ENCODE measurements at regions not wholly inside any gene's neighbourhood (a gene's known extent, or its start where the extent isn't known, plus 50 kb on each side); places are given as distances from the start of the nearest gene placed in this dataset.

DNA sequence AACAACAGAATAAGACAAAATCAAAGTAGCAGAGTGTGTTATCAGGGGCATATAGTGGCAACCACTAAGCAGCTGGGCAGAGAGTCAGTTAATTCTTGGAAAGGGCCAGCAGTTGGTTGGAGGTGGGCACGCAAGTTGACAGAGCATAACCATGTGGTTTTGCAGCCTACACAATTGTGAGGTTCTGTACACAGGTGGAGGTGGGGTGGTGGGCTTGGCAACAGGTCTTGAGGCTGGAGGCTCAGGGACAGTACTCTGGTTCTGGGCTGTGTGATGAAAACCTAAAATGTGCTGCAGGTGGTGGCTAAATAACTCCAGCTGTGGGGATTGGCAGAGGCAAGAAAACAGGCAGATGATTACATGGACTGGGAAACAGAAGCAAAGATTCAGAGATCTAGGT, 1112.7 kb downstream of the PDHA2 start:
- TF ChIP-seq, protein P1, sequence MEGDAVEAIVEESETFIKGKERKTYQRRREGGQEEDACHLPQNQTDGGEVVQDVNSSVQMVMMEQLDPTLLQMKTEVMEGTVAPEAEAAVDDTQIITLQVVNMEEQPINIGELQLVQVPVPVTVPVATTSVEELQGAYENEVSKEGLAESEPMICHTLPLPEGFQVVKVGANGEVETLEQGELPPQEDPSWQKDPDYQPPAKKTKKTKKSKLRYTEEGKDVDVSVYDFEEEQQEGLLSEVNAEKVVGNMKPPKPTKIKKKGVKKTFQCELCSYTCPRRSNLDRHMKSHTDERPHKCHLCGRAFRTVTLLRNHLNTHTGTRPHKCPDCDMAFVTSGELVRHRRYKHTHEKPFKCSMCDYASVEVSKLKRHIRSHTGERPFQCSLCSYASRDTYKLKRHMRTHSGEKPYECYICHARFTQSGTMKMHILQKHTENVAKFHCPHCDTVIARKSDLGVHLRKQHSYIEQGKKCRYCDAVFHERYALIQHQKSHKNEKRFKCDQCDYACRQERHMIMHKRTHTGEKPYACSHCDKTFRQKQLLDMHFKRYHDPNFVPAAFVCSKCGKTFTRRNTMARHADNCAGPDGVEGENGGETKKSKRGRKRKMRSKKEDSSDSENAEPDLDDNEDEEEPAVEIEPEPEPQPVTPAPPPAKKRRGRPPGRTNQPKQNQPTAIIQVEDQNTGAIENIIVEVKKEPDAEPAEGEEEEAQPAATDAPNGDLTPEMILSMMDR (IDR thresholded peaks at IDR 0.05; ENCODE audit: poor library complexity) = no peak
- TF ChIP-seq EZH2 (IDR thresholded peaks at IDR 0.05; ENCODE audit: borderline replicate concordance) = no peak
